Left ventricle myocardium inferior (tissue), 1 donor: ENCODE measurements at regions not wholly inside any gene's neighbourhood (a gene's known extent, or its start where the extent isn't known, plus 50 kb on each side); places are given as distances from the start of the nearest gene placed in this dataset.
"Not testable (repeated sequence)": the region's sequence is repeated elsewhere in the genome, so short reads cannot be mapped to it uniquely, and the experiment has no call there.

Experiments
- DNase-seq: peaks from one replicate; pipeline ENCODE4 v3.0.0-alpha.2; 2020
- H3K27ac ChIP-seq: fragments of 200-600 bp; replicated peaks from 2 replicates; pipeline ENCODE4 v1.8.0; 2021
- H3K27me3 ChIP-seq: fragments of 200-600 bp; 2 replicates; pipeline ENCODE4 v1.8.0; 2021; ENCODE audit warnings: low read depth
- H3K36me3 ChIP-seq: fragments of 200-600 bp; 2 replicates; pipeline ENCODE4 v1.8.0; 2021
- H3K4me1 ChIP-seq: fragments of 200-600 bp; 2 replicates; pipeline ENCODE4 v1.8.0; 2021
- H3K4me3 ChIP-seq: fragments of 200-600 bp; 2 replicates; pipeline ENCODE4 v1.8.0; 2021; ENCODE audit warnings: mild to moderate bottlenecking, moderate library complexity
- H3K9me3 ChIP-seq: fragments of 200-600 bp; replicated peaks from 2 replicates; pipeline ENCODE4 v1.8.0; 2021
- intact Hi-C: fragments of 100-400 bp; cut with micrococcal nuclease; formaldehyde crosslinking; loops from one replicate; pipeline ENCODE4 v1.11.0; 2022
- TF ChIP-seq, protein P1 (sequence below): fragments of 200-600 bp; IDR thresholded peaks from 2 replicates; pipeline ENCODE4 v1.8.0; 2021; ENCODE audit warnings: antibody characterized with exemption, mild to moderate bottlenecking, borderline replicate concordance
- donor health status: DM: no; HTN: yes; CAD: no; lungs with severe emphysema.

DNA sequence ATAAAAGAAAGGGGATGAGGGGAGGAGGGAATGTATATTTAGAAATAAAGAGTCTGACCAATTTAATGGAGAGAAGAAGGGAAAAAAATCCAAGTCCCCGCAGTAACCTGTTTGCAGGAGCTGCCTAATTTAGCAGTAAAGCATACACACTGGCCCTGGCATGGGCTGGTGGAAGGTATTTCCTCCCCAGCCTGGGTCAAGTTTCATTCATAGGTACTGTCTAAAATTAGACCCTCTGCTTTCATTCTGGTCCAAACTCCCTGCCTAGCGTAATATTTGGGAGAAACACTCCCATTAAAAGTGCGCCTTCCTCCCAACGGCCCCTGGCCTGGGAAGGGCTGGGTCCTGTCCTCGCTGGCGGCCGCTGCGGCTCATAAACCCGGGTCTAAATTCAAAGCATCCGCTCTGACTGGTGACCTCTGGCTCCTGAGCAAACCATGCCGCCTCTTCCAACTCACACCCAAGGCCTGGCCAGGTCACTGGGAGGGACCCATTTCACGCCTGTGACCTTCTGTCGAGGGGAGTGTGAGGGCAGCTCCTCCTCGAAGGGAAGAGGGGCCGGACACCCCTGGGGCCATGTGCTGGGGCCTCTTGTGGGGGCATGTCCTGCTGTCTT lies 123.2 kb downstream of the FGF18 start:
- H3K36me3 ChIP-seq, result no peaks in the 10 kb centered on the region
- TF ChIP-seq, protein P1, sequence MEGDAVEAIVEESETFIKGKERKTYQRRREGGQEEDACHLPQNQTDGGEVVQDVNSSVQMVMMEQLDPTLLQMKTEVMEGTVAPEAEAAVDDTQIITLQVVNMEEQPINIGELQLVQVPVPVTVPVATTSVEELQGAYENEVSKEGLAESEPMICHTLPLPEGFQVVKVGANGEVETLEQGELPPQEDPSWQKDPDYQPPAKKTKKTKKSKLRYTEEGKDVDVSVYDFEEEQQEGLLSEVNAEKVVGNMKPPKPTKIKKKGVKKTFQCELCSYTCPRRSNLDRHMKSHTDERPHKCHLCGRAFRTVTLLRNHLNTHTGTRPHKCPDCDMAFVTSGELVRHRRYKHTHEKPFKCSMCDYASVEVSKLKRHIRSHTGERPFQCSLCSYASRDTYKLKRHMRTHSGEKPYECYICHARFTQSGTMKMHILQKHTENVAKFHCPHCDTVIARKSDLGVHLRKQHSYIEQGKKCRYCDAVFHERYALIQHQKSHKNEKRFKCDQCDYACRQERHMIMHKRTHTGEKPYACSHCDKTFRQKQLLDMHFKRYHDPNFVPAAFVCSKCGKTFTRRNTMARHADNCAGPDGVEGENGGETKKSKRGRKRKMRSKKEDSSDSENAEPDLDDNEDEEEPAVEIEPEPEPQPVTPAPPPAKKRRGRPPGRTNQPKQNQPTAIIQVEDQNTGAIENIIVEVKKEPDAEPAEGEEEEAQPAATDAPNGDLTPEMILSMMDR, result no peak
- no peak overlapping the region for H3K4me3 ChIP-seq
- intact Hi-C loops, result no loop called here
- peaks cover 13% of the 10 kb centered on the region for H3K4me1 ChIP-seq
- no peaks in the 10 kb centered on the region for H3K9me3 ChIP-seq
- H3K27me3 ChIP-seq, result no peaks in the 10 kb centered on the region
- DNase-seq, result no peak
- peak overlapping the region; percentile 40 for H3K27ac ChIP-seq

DNA sequence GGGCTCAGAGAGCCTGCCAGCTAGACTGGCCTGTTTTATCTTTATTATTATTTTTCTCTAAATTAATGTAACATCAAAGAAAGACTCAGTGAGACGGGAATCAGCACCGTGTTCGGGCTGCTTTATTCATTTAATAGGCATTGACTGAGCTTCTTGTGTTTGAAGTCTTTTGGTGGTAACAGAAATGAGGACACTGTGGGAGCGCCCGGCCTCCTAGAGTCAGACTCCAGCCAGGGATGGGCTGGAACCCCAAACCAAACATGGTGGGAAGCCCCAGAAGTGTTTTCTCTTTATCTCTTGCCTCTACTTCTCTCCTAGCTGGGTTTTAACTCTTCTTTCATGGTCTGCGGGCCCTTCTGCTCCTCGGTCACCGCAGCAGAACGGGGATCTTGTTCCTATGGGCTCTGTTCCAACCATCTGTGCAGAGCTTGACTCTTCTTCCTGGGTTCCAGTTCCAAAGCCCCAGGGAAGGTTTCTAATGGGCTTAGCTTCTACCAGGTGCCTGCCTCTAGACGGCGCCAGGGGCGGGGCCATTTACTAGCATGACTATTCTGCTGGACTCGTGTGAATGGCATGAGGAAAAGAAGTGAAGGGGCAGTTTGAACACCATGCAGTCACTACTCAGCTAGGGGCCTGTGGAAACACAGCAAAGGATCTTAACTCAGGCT lies 123.8 kb downstream of the FGF18 start:
- H3K36me3 ChIP-seq, result no peaks in the 10 kb centered on the region
- DNase-seq, result no peak
- H3K4me1 ChIP-seq, result peaks cover 13% of the 10 kb centered on the region
- H3K9me3 ChIP-seq, result no peaks in the 10 kb centered on the region
- H3K4me3 ChIP-seq, result no peak overlapping the region
- no peak overlapping the region for H3K27ac ChIP-seq
- TF ChIP-seq, protein P1, result no peak
- intact Hi-C loops, result no loop called here
- H3K27me3 ChIP-seq, result no peaks in the 10 kb centered on the region

DNA sequence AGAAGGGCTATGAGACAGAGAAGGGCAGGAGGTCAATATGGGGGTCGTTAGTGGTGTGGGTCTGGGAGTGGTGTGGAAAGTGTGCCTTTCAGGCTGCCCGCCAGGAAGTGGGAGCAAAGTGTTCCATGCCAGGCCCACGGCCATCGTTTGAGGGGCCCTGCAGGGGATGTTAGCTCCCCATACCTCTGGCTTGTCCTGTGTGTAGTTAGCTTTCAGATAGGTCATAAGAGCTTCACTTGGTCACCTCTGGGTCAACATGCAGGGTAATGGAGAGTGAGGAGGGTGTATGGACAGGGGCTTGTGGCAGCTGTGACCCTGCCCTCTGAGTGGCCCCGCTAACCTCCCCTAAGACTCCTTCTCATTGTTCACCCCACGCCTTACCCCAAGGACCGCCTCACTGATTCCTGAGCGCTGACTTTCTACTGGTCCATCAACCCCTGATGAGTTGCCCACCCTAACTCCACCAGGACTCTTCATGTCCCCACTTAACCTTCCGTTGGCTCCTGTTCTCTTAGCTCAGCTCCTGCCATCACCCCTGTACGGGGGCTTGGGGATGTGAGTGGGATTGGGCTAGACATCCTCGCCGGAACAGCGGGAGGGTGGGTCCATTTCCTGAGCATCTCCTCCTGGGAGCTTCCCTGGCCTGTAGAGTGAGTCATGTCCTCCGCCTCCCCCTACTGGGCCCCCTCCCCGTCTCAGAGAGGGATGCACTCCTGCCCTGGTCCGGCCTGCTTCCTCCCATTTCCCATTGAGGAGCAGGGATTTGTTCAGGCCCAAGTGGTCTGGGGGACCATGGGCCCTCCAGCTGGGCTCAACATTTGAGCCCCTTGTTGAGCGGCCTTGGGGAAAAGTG lies 125.7 kb downstream of the FGF18 start:
- Histone ChIP-seq H3K4me3 (no peak overlapping the region), H3K27ac (no peak overlapping the region), H3K4me1 (peaks cover 13% of the 10 kb centered on the region), H3K27me3 (no peaks in the 10 kb centered on the region), H3K36me3 (no peaks in the 10 kb centered on the region), H3K9me3 (no peaks in the 10 kb centered on the region)
- DNase-seq, result no peak
- TF ChIP-seq, protein P1, result no peak
- intact Hi-C loops, result no loop called here

DNA sequence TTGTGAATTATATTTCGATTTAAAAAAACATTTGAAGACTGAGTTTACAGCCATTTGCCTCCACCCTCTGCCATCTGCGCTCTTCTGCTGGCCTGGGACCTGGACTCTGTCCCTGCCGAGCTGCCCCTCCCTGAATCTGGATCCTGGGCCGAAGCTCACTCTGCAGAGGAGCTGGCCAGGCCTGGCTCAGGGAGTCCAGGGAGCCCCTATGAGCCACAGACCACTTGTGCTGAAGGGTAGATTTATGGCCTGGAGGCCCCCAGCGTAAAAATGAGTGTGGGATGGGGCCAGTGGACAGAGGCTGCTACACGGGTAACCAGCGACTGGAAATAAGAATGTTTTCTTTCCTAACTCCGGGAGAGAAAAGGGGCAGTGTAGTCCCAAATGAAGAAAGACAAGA lies 129.8 kb downstream of the FGF18 start:
- no peak overlapping the region for H3K4me3 ChIP-seq
- no peaks in the 10 kb centered on the region for H3K4me1 ChIP-seq
- H3K36me3 ChIP-seq, result no peaks in the 10 kb centered on the region
- TF ChIP-seq, protein P1, result no peak
- intact Hi-C loops, result no loop called here
- H3K27ac ChIP-seq, result no peak overlapping the region
- no peak for DNase-seq
- H3K9me3 ChIP-seq, result peaks cover 7% of the 10 kb centered on the region
- no peaks in the 10 kb centered on the region for H3K27me3 ChIP-seq

GRCh38 chr5:171553817-171554216 lies 134.4 kb downstream of the FGF18 start:
- H3K27ac ChIP-seq, H3K27me3 ChIP-seq, H3K9me3 ChIP-seq, DNase-seq, intact Hi-C loops, H3K4me1 ChIP-seq, H3K36me3 ChIP-seq, H3K4me3 ChIP-seq: not testable (repeated sequence)
